NCI-H1694 treated with DMSO at 0.1 percent for 48 hours (cell line): ENCODE measurements at regions not wholly inside any gene's neighbourhood (a gene's known extent, or its start where the extent isn't known, plus 50 kb on each side); places are given as distances from the start of the nearest gene placed in this dataset.
"Not testable (repeated sequence)": the region's sequence is repeated elsewhere in the genome, so short reads cannot be mapped to it uniquely, and the experiment has no call there.

ENCODE experiments used
- DNase-seq: peaks from one replicate; lab custom pipeline; 2025; lab: John Stamatoyannopoulos, UW

- no peak for DNase-seq
These were observed 152.4 kb downstream of the THBS2 start for GRCh38 chr6:169101036-169101805.

DNA sequence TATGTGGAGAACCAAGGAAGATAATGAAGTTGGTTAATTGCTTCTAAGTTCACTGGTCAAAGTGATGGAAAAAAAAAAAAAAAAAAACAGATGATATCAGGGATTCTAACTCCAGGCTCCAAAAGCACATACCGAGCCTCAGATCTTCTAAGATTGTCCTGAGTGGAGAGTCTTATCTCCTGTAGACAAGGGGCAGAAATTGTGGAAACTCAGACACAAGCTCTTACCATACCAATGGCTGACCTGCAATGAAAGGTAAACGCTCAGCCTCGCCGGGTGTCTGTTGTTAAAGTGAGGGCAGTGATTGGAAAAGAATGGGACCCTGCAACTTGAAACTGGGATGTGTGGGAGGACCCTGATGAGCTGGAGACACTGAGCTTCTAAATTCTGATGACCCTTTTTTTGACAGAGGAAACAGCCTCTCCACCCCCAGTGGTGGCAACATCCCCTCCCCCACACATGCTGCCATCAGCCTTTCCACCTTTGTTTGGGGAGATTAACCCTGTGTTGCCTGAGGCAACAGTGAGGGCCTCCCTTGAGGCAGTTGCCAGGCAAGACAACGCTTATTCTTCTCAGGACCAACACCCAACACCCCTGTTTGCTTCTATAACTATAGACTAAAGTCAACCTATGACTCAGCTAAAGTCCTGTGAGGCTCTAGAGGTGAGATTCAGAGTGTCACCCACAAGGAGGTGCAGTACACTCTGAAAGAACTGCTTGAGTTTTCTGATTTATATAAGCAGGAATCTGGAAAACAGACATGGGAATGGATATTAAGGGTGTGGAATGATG lies 154.0 kb downstream of the THBS2 start:
- no peak for DNase-seq

DNA sequence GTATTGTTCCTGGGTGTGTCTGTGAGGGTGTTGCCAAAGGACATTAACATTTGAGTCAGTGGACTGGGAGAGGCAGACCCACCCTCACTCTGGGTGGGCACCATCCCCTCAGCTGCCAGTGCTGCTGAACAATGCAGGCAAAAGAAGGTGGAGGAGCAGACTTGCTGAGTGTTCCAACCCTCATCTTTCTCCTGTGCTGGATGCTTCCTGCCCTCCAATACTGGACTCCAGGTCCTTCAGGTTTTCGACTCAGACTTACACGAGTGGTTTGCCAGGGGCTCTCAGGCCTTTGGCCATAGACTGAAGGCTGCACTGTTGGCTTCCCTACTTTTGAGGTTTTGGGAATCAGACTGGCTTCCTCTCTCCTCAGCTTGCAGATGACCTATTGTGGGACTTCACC lies 155.0 kb downstream of the THBS2 start:
- not testable (repeated sequence) for DNase-seq

- no peak for DNase-seq
These were observed 155.5 kb downstream of the THBS2 start for GRCh38 chr6:169098116-169098515.

DNA sequence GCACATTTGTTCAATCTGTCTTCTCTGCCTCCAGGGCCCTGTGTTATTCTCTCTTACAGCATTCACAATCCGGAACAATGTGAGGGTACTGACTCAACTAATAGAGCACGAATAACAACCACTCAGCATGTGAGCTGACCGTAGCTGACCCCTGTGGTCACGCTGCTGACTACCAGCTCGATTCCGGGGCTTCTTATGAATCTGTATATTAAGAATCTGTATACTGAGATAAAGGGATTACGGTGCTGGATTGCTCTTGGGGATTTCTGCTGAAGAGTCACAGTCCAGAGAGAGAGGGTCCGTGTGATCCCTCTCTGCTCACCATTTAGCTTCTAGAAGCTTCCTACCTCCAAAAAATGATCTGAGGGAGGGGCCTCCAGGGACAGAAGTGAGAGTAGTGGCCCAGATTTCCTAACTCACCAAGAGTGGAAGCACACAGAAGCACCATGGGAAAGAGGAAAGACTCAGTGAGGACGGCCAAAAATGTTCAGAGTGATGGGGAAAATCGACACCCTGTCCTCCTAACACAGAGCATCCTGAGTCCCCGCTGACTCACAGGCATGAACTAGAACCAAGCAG lies 156.2 kb downstream of the THBS2 start:
- no peak for DNase-seq

DNA sequence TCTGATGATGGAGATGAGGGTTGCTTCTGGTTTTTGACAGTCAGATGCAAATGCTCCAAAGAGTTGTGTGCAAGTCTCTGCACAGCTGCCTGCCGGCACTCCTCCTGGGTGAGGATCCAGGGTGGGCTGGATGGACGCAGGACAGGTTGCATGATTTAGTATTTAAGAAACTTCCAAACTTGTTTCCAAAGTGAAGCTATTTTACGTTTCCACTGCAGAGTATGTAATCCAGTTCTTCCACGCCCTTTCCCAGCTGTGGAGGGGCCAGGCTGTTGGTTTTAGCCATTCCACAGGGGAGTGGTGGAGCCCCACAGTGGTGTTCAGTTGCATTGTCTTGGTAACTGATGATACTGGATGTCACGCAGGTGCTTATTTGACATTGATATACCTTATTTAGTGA lies 157.3 kb downstream of the THBS2 start:
- DNase-seq: no peak

- DNase-seq: no peak
These were observed 158.5 kb downstream of the THBS2 start for GRCh38 chr6:169095153-169095552.

DNA sequence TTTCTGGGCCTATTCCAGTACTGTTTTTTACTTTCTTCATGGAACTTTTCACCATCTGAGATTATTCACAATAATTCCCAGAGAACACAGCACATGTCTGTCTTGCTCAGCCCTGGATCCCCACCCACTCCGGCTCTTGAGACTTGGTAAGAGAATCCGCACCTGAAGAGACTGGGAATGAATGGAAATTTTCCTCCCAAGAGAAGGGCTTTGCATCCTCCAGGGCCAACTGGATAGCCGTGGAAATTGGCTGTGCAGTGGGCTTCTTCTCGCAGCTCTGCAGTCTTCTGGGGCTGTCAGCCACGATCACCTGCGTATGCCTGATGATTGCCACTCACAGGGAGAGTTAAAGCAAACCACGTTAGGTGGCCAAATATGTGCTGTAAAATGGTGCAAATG lies 159.1 kb downstream of the THBS2 start:
- DNase-seq: no peak

DNA sequence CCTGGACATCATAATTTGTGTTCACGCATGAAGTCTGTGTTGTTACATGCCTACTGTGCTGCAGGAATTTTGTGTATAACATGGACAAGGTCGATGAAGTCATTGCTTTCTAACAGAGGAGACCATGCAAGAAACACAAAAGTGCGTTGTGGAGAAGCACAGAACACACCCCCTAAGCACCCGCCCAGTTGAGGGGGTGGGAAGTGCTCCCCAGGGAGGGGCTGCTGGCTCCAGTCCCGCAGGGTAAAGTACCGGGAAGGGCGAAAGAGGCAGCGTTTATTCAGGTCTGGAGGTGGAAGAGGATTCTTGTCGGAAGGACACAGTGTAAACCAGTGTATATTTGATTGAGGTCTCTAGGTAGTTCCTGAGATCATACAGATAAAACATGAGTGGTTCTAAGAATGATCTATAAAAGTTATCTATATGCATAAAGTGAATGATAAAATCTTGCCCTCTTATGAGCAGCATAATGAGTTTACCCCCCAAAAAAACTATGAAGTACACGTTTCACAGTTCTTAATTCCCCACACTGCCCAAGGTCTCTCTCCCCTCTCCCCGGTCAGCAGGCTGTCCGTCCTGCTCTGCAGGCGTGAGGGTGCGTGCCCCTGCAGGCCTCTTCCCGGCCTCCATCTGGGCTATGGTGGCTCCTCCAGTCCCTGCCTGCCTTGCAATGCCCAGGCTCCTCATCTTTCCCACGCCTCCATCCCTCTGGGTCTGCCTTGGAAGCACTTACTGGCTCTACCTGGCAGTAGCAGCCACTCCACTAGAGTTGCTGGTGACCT lies 159.7 kb downstream of the THBS2 start:
- DNase-seq: no peak

DNA sequence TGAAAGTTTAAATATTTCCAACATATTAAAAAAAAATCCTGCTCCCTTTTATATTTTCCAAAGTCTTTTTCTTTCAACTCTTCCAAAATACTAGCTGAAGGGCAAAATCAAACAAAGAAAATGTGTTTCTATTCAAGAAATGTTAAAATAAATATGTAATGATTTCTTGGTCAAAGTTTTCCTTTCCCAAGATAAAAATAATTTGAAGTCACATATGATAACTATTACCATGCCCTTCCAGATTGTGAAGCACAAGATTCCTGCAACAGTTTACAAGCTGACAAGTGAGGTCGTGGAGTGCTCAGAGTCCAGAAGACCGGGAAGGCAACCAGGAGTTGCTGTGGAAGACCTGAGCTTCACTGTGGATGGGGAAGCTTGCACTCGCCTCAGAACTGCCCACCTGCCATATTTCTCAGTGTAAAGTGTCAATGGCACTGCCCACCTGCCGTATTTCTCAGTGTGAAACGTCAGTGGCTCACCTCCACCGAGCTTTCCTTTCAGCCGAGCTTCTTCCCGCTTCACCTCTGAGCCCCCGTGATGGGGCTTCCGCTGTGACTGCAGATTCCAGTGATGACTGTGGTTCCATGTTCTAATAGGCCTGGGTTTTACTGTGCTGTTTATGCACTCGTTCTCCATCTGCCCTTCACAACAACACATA lies 160.5 kb downstream of the THBS2 start:
- no peak for DNase-seq

GRCh38 chr6:169092375-169092774 lies 161.3 kb downstream of the THBS2 start:
- no peak for DNase-seq

GRCh38 chr6:169090514-169091127 lies 163.0 kb downstream of the THBS2 start:
- not testable (repeated sequence) for DNase-seq

- no peak for DNase-seq
These were observed 164.9 kb downstream of the THBS2 start for GRCh38 chr6:169088762-169089161.

GRCh38 chr6:169087443-169088041 lies 166.1 kb downstream of the THBS2 start:
- DNase-seq: no peak

DNA sequence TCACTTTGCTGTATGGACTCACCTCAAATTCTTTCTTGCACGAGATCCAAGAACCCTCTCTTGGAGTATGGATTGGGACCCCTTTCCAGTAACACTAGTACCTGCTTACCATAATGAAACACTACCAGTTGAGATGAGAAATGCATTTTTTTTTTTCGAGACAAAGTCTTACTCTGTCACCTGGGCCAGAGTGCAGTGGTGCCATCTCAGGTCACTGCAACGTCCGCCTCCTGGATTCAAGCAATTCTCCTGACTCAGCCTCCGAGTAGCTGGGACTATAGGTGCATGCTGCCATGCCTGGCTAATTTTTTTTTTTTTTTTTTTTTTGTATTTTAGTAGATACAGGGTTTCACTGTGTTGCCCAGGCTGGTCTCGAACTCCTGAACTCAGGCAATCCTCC lies 167.0 kb downstream of the THBS2 start:
- not testable (repeated sequence) for DNase-seq

DNA sequence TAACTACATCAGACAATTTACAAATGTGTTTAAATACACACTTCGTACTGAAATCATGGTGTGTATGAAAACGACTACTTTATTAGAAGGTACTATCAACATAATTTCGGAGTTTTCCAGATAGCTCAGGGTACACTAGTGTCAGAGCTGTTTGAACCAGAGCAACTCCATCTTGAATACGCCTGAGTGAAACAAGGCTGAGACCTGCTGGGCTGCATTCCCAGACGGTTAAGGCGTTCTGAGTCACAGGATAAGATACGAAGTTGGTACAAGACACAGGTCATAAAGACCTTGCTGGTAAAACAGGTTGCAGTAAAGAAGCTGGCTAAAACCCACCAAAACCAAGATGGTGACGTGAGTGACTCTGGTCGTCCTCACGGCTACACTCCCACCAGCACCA lies 167.6 kb downstream of the THBS2 start:
- DNase-seq: no peak

- no peak for DNase-seq
These were observed 168.2 kb downstream of the THBS2 start for GRCh38 chr6:169085466-169085865.

GRCh38 chr6:169084557-169084956 lies 169.1 kb downstream of the THBS2 start:
- DNase-seq: not testable (repeated sequence)

DNA sequence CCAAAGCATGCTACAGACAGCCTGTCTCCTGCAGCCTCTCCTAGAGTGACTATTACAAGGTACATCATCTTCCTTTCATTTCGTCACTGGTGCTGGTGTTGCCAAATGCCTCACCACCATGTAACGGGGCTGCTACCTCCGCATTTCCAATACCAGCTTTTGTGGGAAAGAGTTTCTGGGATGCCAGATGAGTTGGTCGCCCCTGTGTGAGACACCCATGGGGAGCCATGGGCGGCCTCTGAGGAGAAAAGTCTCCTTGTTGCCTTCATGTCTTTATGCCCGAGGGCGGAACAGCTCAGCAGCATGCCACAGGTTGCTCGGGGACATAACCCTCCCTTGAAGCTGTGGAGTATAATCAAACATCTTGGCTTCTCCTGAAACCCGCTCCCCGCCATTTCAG lies 169.6 kb downstream of the THBS2 start:
- DNase-seq: no peak

GRCh38 chr6:169083508-169083874 lies 170.2 kb downstream of the THBS2 start:
- DNase-seq: no peak
